AG10803 (cell line): ENCODE measurements at regions not wholly inside any gene's neighbourhood (a gene's known extent, or its start where the extent isn't known, plus 50 kb on each side); places are given as distances from the start of the nearest gene placed in this dataset.
"Not testable (repeated sequence)": the region's sequence is repeated elsewhere in the genome, so short reads cannot be mapped to it uniquely, and the experiment has no call there.

Source experiments
- DNase-seq: peaks from one replicate; pipeline ENCODE4 v3.0.0; 2010; ENCODE audit warnings: low read depth
- H3K4me3 ChIP-seq: 2 replicates; pipeline ENCODE4 v1.5.1; 2011; ENCODE audit warnings: mild to moderate bottlenecking, low read length, control low read depth
- TF ChIP-seq, protein P1 (sequence below): conservative IDR thresholded peaks from 2 replicates; pipeline ENCODE4 v1.5.1; 2011; ENCODE audit warnings: mild to moderate bottlenecking, low read length, control low read depth, inconsistent platforms

DNA sequence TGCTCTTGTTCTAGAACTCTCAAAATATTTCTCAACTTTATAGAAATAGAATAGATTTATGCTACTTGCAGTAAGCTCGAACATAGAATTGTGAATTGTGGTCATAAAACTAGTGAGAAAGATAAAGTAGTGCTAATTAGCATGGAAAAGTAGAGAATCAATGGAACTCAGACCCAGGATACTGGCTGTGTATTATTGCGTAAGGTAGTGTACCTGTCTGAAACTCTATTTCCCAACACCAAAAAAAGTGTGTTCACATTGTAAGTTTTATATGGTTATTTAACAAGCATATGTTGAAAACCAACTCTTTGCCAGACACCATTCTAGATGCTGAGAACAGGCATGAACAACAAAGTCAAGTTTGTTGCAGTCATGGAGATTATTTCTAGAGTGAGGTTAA, 720.5 kb upstream of the ATXN7L3B start:
- H3K4me3 ChIP-seq = no peak overlapping the region
- TF ChIP-seq, protein P1, sequence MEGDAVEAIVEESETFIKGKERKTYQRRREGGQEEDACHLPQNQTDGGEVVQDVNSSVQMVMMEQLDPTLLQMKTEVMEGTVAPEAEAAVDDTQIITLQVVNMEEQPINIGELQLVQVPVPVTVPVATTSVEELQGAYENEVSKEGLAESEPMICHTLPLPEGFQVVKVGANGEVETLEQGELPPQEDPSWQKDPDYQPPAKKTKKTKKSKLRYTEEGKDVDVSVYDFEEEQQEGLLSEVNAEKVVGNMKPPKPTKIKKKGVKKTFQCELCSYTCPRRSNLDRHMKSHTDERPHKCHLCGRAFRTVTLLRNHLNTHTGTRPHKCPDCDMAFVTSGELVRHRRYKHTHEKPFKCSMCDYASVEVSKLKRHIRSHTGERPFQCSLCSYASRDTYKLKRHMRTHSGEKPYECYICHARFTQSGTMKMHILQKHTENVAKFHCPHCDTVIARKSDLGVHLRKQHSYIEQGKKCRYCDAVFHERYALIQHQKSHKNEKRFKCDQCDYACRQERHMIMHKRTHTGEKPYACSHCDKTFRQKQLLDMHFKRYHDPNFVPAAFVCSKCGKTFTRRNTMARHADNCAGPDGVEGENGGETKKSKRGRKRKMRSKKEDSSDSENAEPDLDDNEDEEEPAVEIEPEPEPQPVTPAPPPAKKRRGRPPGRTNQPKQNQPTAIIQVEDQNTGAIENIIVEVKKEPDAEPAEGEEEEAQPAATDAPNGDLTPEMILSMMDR = no peak
- no peak for DNase-seq

DNA sequence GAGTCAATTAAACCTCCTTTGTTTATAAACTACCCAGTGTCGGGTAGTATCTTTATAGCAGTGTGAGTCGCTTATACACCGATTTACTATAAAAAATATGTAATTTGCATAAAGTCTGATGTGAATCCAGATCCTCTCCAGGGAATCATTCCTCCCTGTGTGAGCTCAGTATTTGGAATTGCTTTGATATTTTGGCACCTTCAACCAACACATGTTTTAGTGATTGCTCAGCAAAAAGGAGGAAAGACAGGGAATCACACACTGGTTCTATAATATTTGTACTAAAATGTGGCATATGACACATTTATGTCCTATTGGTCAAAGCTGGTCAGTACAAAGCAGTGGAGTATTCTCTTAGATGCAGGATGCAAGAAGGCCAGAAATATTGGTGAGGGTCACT, 703.9 kb upstream of the ATXN7L3B start:
- TF ChIP-seq, protein P1 = no peak
- DNase-seq = no peak
- H3K4me3 ChIP-seq = no peak overlapping the region

DNA sequence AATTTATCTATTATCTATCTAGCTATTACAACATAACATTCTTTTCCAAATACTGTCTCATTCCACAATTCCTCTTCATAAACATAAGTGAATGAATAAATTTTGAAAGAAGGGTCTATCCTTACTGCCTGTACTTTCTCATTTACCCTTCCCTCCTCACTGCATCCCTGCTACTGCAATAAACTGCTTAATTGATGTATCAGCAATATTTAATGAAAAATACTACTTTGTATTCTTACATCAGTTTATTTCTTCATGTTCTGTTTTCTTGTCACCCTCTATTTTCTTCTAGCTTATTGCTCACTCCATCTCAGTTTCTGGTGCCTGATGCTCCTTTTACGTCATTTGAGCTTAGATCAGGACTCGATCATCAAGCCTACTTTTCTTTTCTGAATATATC, 695.7 kb upstream of the ATXN7L3B start:
- H3K4me3 ChIP-seq = no peak overlapping the region
- TF ChIP-seq, protein P1 = no peak
- no peak for DNase-seq

DNA sequence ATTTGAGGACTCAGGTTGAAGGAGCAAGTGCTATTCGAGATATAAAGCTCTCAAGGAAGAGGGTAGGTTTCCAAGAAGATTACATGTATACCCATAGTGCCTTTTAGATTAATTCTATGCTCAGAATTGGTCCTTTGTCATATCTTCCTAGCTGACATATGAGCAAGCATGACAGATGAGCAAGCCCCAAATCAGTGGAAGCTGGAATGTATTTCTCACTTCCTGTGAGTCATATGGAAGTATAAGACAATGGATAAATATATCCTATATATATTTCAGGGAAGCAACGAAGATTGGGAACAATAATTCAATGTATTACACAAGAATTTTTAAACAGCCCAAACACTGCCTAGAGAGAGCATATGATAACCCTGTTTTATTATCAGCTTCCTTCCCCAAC, 674.1 kb upstream of the ATXN7L3B start:
- TF ChIP-seq, protein P1 = no peak
- H3K4me3 ChIP-seq = no peak overlapping the region
- no peak for DNase-seq

DNA sequence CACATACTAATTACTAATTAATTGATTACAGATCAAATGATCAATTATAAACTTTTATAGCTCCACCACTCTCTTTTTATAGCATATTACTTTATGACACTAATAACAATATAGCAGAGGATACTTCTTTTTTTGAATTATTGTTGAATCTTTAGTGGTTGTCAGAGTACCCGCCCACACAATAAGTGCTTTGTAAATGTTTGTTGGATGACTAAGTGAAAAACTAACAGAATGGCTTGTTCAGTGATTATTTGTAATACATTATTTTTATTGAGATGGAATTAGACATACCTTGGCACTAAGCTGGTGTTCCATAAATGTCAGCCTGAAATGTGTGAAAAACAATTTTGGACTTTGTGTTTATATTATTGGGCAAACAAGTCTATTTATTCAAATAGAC, 670.5 kb upstream of the ATXN7L3B start:
- TF ChIP-seq, protein P1 = no peak
- H3K4me3 ChIP-seq = no peak overlapping the region
- no peak for DNase-seq

DNA sequence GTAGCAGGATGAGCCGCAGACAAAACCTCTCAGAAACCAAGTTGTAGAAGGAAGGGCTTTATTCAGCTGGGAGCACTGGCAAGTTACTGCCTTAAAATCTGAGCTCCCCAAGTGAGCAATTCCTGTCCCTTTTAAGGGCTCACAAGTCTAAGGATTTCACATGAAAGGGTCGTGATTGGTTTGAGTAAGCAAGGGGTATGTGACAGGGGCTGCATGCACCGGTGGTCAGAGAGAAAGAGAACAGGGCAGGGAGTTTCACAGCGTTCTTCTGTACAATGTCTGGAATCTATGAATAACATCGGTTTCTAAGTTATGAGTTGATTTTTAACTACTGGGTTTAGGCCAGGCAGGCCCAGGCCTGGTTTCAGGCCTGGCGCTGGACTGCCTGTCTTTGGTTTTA, 660.3 kb upstream of the ATXN7L3B start:
- DNase-seq = not testable (repeated sequence)

DNA sequence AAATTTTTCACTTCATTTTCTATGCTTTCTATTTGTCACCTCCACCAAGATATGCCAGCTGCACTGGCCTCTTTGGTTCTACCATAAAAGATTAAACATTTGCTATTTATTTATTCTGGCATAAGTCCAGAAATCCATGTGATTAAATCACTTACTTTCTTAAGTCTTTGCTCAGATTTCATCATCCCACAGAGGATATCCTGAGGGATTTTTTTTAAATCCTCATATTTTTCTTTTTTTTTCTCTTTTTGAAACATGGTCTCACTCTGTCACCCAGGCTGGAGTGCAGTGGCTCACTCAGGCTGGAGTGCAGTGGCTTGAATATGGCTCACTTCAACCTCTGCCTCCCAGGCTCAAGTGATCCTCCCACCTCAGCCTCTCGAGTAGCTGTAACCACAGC, 645.4 kb upstream of the ATXN7L3B start:
- H3K4me3 ChIP-seq = no peak overlapping the region
- TF ChIP-seq, protein P1 = no peak
- DNase-seq = no peak

More for the DNA sequence above, 660.3 kb upstream of the ATXN7L3B start:
- not testable (repeated sequence) for H3K4me3 ChIP-seq

DNA sequence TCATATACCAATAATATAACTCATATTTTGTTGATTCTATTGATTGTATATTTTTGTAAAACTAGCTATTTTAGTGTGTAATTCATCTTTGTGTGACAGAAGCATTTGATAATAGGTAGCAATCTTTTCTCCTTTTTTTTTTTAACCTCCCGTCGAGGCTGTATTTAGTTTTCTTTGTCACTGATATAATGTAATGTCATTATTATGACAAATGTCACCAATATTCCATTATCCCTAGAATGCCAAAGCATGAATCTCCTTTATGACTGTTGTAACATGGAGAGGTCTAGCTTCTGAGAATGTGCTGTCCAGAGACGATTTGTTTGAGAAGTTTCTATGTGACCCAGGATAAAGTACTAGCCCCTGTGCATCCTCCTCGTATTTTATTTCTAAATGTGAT, 639.0 kb upstream of the ATXN7L3B start:
- TF ChIP-seq, protein P1 = no peak
- DNase-seq = no peak
- H3K4me3 ChIP-seq = no peak overlapping the region
